GM23338 (cell line): ENCODE measurements at regions not wholly inside any gene's neighbourhood (a gene's known extent, or its start where the extent isn't known, plus 50 kb on each side); places are given as distances from the start of the nearest gene placed in this dataset.

ENCODE experiments used
- ATAC-seq: fragments of 200-7000 bp; cut with Tn5 transposase; 3 replicates; pipeline ENCODE4 v1.9.1; 2020
- DNase-seq: peaks from one replicate; pipeline ENCODE4 v3.0.0-alpha.2; 2015; ENCODE audit warnings: low spot score
- H2AFZ ChIP-seq: fragments of 200-600 bp; sonication (generic); 2 replicates; pipeline ENCODE4 v1.8.0; 2016; ENCODE audit warnings: antibody characterized with exemption, mild to moderate bottlenecking, moderate library complexity
- H3F3A ChIP-seq: fragments of 200-600 bp; sonication (generic); replicated peaks from 2 replicates; pipeline ENCODE4 v1.8.0; 2017; ENCODE audit warnings: antibody characterized with exemption, mixed run types, low read depth
- H3K27ac ChIP-seq: fragments of 200-600 bp; sonication (generic); 2 replicates; pipeline ENCODE4 v1.6.1; 2016; ENCODE audit warnings: low read depth
- H3K27me3 ChIP-seq: fragments of 200-600 bp; sonication (generic); 2 replicates; pipeline ENCODE4 v1.8.0; 2016; ENCODE audit warnings: mild to moderate bottlenecking, mixed run types, moderate library complexity; ENCODE audit not compliant: insufficient read depth
- H3K36me3 ChIP-seq: fragments of 200-600 bp; sonication (generic); 2 replicates; pipeline ENCODE4 v1.8.0; 2016; ENCODE audit warnings: mild to moderate bottlenecking; ENCODE audit not compliant: insufficient read depth
- H3K4me1 ChIP-seq: fragments of 200-600 bp; sonication (generic); 2 replicates; pipeline ENCODE4 v1.8.0; 2016; ENCODE audit warnings: mild to moderate bottlenecking, moderate library complexity; ENCODE audit not compliant: insufficient read depth
- H3K4me2 ChIP-seq: fragments of 200-600 bp; sonication (generic); 2 replicates; pipeline ENCODE4 v1.7.1; 2017; ENCODE audit warnings: mixed run types
- H3K4me3 ChIP-seq: fragments of 200-600 bp; sonication (generic); 2 replicates; pipeline ENCODE4 v1.6.1; 2016; ENCODE audit warnings: mixed run types
- H3K79me2 ChIP-seq: fragments of 200-600 bp; sonication (generic); replicated peaks from 2 replicates; pipeline ENCODE4 v1.8.0; 2017; ENCODE audit warnings: mild to moderate bottlenecking; ENCODE audit not compliant: insufficient read depth
- H3K9me2 ChIP-seq: fragments of 200-600 bp; sonication (generic); 2 replicates; pipeline ENCODE4 v1.8.0; 2017; ENCODE audit not compliant: insufficient read depth
- H4K20me1 ChIP-seq: fragments of 200-600 bp; sonication (generic); replicated peaks from 2 replicates; pipeline ENCODE4 v1.8.0; 2017; ENCODE audit warnings: mild to moderate bottlenecking; ENCODE audit not compliant: insufficient read depth
- H3K27ac Mint-ChIP-seq: 2 replicates; pipeline ENCODE4 v1.8.0; 2020; ENCODE audit warnings: inconsistent platforms, mild to moderate bottlenecking, moderate library complexity, mixed read lengths
- H3K27me3 Mint-ChIP-seq: 3 replicates; pipeline ENCODE4 v1.8.0; 2022; ENCODE audit warnings: low read depth, mild to moderate bottlenecking, moderate library complexity, mixed read lengths, inconsistent platforms; ENCODE audit not compliant: insufficient read depth, poor library complexity
- H3K36me3 Mint-ChIP-seq: 3 replicates; pipeline ENCODE4 v1.8.0; 2021; ENCODE audit warnings: low read depth, mild to moderate bottlenecking, inconsistent platforms, moderate library complexity, mixed read lengths
- H3K4me1 Mint-ChIP-seq: 3 replicates; pipeline ENCODE4 v1.8.0; 2020; ENCODE audit warnings: mild to moderate bottlenecking, inconsistent platforms, mixed read lengths
- H3K4me3 Mint-ChIP-seq: 3 replicates; pipeline ENCODE4 v1.8.0; 2021; ENCODE audit warnings: moderate library complexity, mild to moderate bottlenecking, inconsistent platforms, mixed read lengths
- H3K9me3 Mint-ChIP-seq: 3 replicates; pipeline ENCODE4 v1.8.0; 2020; ENCODE audit warnings: moderate library complexity, mild to moderate bottlenecking, inconsistent platforms, mixed read lengths
- CREB1 ChIP-seq: fragments of 250-450 bp; sonication (Bioruptor Pico); IDR thresholded peaks from 2 replicates; pipeline ENCODE4 v1.5.0; 2020; ENCODE audit warnings: low read depth, mild to moderate bottlenecking, moderate library complexity
- EZH2 ChIP-seq: fragments of 200-600 bp; sonication (generic); IDR thresholded peaks from one replicate; pipeline ENCODE4 v1.8.0; 2017; ENCODE audit warnings: antibody characterized with exemption, mild to moderate bottlenecking, low read depth; ENCODE audit not compliant: unreplicated experiment
- EZH2phosphoT487 ChIP-seq: fragments of 200-600 bp; sonication (generic); IDR thresholded peaks from one replicate; pipeline ENCODE4 v1.8.1; 2018; ENCODE audit warnings: antibody characterized with exemption; ENCODE audit not compliant: unreplicated experiment
- JUNB ChIP-seq: IDR thresholded peaks from one replicate; pipeline ENCODE4 v1.6.1; 2016; ENCODE audit warnings: antibody characterized with exemption; ENCODE audit not compliant: unreplicated experiment
- NANOG ChIP-seq: IDR thresholded peaks from 2 replicates; pipeline ENCODE4 v1.6.1; 2016; ENCODE audit warnings: antibody characterized with exemption, borderline replicate concordance
- POLR2AphosphoS5 ChIP-seq: IDR thresholded peaks from 2 replicates; pipeline ENCODE4 v1.6.1; 2016; ENCODE audit warnings: antibody characterized with exemption, low read depth
- STAT1 ChIP-seq: IDR thresholded peaks from one replicate; pipeline ENCODE4 v1.6.1; 2016; ENCODE audit warnings: antibody characterized with exemption; ENCODE audit not compliant: unreplicated experiment
- ZNF114 ChIP-seq: fragments of 250-450 bp; sonication (Bioruptor Pico); IDR thresholded peaks from 2 replicates; pipeline ENCODE4 v1.5.0; 2020; ENCODE audit warnings: mild to moderate bottlenecking, moderate library complexity
- ZNF331 ChIP-seq: fragments of 250-450 bp; sonication (Bioruptor Pico); IDR thresholded peaks from 2 replicates; pipeline ENCODE4 v1.5.0; 2020; ENCODE audit warnings: low read depth, mild to moderate bottlenecking, moderate library complexity
- TF ChIP-seq, protein P1 (sequence below): fragments of 250-450 bp; sonication (Bioruptor Pico); IDR thresholded peaks from 2 replicates; pipeline ENCODE4 v1.5.0; 2020; ENCODE audit warnings: mild to moderate bottlenecking, moderate library complexity
- TF ChIP-seq, protein P2 (sequence below): IDR thresholded peaks from one replicate; pipeline ENCODE4 v1.6.1; 2018; ENCODE audit warnings: antibody characterized with exemption; ENCODE audit not compliant: unreplicated experiment
- TF ChIP-seq, protein P3 (sequence below): IDR thresholded peaks from 2 replicates; pipeline ENCODE4 v1.6.1; 2016; ENCODE audit warnings: antibody characterized with exemption

DNA sequence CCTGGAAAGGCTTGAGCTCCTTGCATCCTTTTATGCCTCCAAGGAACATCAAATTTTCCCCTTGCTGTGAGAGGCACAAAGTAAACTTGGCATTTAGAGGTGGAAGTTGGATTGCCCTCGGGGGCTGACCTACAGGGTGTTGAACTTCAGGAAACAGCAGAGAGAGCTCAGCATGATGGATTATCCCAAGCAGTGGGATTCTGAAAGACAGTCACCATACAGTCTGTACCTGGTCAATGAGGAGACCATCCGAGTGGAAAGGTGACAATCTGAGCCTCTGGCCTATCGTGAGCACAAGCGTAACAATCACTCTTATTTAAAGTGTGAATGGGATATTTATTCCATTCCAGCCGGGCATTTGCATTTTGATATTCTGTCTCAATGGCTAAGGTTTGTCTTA is 105.6 kb upstream of the NECTIN3 start (continued):
- TF ChIP-seq, protein P1, sequence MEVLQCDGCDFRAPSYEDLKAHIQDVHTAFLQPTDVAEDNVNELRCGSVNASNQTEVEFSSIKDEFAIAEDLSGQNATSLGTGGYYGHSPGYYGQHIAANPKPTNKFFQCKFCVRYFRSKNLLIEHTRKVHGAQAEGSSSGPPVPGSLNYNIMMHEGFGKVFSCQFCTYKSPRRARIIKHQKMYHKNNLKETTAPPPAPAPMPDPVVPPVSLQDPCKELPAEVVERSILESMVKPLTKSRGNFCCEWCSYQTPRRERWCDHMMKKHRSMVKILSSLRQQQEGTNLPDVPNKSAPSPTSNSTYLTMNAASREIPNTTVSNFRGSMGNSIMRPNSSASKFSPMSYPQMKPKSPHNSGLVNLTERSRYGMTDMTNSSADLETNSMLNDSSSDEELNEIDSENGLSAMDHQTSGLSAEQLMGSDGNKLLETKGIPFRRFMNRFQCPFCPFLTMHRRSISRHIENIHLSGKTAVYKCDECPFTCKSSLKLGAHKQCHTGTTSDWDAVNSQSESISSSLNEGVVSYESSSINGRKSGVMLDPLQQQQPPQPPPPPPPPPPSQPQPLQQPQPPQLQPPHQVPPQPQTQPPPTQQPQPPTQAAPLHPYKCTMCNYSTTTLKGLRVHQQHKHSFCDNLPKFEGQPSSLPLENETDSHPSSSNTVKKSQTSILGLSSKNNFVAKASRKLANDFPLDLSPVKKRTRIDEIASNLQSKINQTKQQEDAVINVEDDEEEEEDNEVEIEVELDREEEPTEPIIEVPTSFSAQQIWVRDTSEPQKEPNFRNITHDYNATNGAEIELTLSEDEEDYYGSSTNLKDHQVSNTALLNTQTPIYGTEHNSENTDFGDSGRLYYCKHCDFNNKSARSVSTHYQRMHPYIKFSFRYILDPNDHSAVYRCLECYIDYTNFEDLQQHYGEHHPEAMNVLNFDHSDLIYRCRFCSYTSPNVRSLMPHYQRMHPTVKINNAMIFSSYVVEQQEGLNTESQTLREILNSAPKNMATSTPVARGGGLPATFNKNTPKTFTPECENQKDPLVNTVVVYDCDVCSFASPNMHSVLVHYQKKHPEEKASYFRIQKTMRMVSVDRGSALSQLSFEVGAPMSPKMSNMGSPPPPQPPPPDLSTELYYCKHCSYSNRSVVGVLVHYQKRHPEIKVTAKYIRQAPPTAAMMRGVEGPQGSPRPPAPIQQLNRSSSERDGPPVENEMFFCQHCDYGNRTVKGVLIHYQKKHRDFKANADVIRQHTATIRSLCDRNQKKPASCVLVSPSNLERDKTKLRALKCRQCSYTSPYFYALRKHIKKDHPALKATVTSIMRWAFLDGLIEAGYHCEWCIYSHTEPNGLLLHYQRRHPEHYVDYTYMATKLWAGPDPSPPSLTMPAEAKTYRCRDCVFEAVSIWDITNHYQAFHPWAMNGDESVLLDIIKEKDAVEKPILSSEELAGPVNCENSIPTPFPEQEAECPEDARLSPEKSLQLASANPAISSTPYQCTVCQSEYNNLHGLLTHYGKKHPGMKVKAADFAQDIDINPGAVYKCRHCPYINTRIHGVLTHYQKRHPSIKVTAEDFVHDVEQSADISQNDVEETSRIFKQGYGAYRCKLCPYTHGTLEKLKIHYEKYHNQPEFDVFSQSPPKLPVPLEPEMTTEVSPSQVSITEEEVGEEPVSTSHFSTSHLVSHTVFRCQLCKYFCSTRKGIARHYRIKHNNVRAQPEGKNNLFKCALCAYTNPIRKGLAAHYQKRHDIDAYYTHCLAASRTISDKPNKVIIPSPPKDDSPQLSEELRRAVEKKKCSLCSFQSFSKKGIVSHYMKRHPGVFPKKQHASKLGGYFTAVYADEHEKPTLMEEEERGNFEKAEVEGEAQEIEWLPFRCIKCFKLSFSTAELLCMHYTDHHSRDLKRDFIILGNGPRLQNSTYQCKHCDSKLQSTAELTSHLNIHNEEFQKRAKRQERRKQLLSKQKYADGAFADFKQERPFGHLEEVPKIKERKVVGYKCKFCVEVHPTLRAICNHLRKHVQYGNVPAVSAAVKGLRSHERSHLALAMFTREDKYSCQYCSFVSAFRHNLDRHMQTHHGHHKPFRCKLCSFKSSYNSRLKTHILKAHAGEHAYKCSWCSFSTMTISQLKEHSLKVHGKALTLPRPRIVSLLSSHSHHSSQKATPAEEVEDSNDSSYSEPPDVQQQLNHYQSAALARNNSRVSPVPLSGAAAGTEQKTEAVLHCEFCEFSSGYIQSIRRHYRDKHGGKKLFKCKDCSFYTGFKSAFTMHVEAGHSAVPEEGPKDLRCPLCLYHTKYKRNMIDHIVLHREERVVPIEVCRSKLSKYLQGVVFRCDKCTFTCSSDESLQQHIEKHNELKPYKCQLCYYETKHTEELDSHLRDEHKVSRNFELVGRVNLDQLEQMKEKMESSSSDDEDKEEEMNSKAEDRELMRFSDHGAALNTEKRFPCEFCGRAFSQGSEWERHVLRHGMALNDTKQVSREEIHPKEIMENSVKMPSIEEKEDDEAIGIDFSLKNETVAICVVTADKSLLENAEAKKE, result no peak

DNA sequence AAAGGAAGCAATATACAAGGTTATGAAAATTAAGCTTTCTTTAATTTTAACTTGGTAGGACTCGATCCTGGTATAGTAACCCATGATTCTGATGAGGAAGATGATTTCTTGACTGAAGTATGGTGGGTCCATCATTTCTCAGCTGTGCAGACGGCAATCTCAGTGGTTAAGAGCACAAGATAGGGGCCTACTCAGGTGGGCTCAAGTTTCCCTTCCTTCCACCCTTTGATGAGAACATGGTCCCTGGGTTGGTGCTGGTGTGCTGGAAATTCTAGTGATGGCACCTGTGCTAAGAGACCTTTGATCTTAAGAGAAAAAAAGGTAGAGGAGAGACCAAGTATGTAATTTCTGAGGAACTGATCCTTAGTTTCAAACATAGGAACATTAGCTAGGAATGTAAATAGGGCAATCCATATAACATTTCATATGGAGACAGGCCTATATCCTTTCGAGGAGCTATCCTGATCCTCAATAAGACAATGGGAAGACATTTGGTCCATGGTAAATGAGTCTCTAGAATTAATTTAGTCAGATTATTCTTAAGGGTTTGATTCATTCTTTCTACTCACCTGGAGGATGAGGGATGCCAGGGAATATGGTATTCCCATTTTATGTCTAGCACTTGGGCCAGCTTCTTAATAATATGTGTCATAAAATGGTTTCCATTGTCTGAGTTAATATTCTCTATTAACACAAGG is 104.5 kb upstream of the NECTIN3 start:
- ATAC-seq (no peak), DNase-seq (no peak)
- H3K9me3 Mint-ChIP-seq, result peaks cover 62% of the 10 kb centered on the region
- no peaks in the 10 kb centered on the region for H3K4me1 Mint-ChIP-seq
- Histone ChIP-seq H3K27me3 (no peaks in the 10 kb centered on the region), H3K27ac (no peak overlapping the region), H3F3A (no peaks in the 10 kb centered on the region), H4K20me1 (no peaks in the 10 kb centered on the region), H3K79me2 (no peaks in the 10 kb centered on the region), H3K9me2 (peaks cover 19% of the 10 kb centered on the region), H3K4me1 (no peaks in the 10 kb centered on the region), H2AFZ (no peak overlapping the region), H3K4me2 (no peak overlapping the region), H3K36me3 (no peaks in the 10 kb centered on the region), H3K4me3 (no peak overlapping the region)
- no peak for TF ChIP-seq NANOG
- TF ChIP-seq CREB1 (CRISPR knock-in tag), result no peak
- TF ChIP-seq EZH2phosphoT487, result no peak
- TF ChIP-seq, protein P2, sequence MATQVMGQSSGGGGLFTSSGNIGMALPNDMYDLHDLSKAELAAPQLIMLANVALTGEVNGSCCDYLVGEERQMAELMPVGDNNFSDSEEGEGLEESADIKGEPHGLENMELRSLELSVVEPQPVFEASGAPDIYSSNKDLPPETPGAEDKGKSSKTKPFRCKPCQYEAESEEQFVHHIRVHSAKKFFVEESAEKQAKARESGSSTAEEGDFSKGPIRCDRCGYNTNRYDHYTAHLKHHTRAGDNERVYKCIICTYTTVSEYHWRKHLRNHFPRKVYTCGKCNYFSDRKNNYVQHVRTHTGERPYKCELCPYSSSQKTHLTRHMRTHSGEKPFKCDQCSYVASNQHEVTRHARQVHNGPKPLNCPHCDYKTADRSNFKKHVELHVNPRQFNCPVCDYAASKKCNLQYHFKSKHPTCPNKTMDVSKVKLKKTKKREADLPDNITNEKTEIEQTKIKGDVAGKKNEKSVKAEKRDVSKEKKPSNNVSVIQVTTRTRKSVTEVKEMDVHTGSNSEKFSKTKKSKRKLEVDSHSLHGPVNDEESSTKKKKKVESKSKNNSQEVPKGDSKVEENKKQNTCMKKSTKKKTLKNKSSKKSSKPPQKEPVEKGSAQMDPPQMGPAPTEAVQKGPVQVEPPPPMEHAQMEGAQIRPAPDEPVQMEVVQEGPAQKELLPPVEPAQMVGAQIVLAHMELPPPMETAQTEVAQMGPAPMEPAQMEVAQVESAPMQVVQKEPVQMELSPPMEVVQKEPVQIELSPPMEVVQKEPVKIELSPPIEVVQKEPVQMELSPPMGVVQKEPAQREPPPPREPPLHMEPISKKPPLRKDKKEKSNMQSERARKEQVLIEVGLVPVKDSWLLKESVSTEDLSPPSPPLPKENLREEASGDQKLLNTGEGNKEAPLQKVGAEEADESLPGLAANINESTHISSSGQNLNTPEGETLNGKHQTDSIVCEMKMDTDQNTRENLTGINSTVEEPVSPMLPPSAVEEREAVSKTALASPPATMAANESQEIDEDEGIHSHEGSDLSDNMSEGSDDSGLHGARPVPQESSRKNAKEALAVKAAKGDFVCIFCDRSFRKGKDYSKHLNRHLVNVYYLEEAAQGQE, result no peak
- TF ChIP-seq, protein P3, sequence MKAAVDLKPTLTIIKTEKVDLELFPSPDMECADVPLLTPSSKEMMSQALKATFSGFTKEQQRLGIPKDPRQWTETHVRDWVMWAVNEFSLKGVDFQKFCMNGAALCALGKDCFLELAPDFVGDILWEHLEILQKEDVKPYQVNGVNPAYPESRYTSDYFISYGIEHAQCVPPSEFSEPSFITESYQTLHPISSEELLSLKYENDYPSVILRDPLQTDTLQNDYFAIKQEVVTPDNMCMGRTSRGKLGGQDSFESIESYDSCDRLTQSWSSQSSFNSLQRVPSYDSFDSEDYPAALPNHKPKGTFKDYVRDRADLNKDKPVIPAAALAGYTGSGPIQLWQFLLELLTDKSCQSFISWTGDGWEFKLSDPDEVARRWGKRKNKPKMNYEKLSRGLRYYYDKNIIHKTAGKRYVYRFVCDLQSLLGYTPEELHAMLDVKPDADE, result no peak
- no peak for TF ChIP-seq EZH2
- no peak for TF ChIP-seq JUNB
- no peak for TF ChIP-seq ZNF331
- TF ChIP-seq POLR2AphosphoS5, result no peak
- TF ChIP-seq STAT1, result no peak
- TF ChIP-seq ZNF114 (CRISPR knock-in tag), result no peak
- peaks cover 3% of the 10 kb centered on the region for H3K27me3 Mint-ChIP-seq
- H3K36me3 Mint-ChIP-seq, result peaks cover 62% of the 10 kb centered on the region
- no peak overlapping the region for H3K27ac Mint-ChIP-seq
- no peak overlapping the region for H3K4me3 Mint-ChIP-seq
